ENCODE measurements at regions not wholly inside any gene's neighbourhood (a gene's known extent, or its start where the extent isn't known, plus 50 kb on each side); places are given as distances from the start of the nearest gene placed in this dataset.
"Not testable (repeated sequence)": the region's sequence is repeated elsewhere in the genome, so short reads cannot be mapped to it uniquely, and the experiment has no call there.

GRCh38 chr1:47645151-47645550, 207.3 kb downstream of the FOXD2 start:
- no peak overlapping the region for H3K4me3 ChIP-seq (ENCODE audit: low read length)
- DNase-seq (ENCODE audit: low read depth, low spot score) = no peak

GRCh38 chr1:47646676-47647075, 208.8 kb downstream of the FOXD2 start:
- no peak for DNase-seq (ENCODE audit: low read depth, low spot score)
- H3K4me3 ChIP-seq (ENCODE audit: low read length) = no peak overlapping the region

- no peak for DNase-seq (ENCODE audit: low read depth, low spot score)
- no peak overlapping the region for H3K4me3 ChIP-seq (ENCODE audit: low read length)
Measured at GRCh38 chr1:47647327-47647845, 209.5 kb downstream of the FOXD2 start.

DNA sequence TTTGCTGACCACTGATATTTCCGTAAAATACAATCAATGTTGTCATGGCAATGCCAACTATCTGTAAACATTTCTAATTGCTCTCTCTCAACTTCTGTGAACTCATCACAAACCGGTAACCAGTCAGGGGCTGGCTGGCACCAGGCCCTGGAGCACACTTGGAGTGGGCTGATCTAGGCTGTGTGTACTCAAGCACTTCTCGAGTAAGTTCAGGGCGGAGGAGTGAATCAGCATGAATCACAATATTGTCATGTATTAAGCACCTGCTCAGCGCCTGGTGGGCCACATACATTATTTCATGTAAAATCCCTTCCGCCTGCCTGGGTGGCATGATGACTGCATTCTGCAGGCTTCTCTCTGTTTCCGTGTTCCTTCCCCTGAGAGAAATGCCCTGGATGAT, 212.4 kb downstream of the FOXD2 start:
- no peak for DNase-seq (ENCODE audit: low read depth, low spot score)
- no peak overlapping the region for H3K4me3 ChIP-seq (ENCODE audit: low read length)

DNA sequence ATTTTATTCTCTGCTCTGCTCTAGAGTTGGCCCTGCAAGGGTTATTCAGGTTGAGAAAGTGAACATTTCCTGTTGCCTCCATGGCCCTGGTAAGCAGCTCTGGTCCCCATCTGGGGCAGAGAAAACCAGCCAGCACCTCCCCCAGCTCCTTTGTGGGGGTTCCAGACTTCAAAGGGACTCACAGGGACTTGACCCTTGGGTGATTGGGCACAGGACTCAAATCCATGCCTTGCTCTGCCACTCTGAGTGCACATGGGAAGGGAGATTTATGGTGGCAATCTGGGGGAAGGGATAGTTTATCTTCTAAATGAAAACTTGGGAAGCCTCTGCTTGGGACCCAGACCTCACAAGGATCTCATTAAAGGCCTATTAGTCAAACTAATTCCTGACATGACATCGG, 212.8 kb downstream of the FOXD2 start:
- H3K4me3 ChIP-seq (ENCODE audit: low read length) = no peak overlapping the region
- no peak for DNase-seq (ENCODE audit: low read depth, low spot score)

DNA sequence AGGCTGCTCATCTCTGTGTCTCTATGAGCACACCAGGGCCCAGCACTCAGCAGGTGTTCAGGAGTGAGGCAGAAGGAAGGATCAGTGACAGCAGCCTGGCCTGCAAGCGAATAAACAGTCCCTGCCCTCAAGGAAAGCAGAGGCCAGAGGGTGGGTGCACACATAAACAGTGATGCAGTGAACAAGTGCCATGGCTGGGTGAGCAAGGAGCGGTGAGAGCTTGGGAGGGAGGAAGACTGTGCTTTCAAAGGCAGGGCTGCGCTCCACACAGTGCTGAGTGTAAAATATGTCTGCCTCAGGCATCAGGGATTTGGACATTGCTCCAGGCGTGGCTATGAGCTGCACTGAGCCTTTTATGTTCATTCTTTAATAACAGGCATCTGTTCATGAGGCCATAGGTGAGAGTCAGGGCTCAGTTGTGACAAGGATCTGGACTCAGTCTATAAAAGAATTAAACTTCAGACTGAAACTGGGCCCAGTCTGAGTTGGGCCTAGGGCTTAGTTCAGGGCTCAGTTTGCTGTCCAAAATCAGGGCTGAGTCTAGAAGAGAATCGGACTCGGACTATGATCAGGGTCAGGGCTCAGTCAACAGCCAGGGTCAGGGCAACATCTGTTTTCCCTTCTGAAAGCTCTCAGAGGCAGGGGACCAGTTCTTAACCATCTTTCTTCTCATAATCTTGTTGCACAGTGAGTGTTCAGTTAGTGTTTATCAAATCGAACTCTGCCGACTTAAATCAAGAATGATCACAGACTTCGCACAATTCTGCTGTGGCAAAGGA, 213.7 kb downstream of the FOXD2 start:
- H3K4me3 ChIP-seq (ENCODE audit: low read length) = no peak overlapping the region
- no peak for DNase-seq (ENCODE audit: low read depth, low spot score)

DNA sequence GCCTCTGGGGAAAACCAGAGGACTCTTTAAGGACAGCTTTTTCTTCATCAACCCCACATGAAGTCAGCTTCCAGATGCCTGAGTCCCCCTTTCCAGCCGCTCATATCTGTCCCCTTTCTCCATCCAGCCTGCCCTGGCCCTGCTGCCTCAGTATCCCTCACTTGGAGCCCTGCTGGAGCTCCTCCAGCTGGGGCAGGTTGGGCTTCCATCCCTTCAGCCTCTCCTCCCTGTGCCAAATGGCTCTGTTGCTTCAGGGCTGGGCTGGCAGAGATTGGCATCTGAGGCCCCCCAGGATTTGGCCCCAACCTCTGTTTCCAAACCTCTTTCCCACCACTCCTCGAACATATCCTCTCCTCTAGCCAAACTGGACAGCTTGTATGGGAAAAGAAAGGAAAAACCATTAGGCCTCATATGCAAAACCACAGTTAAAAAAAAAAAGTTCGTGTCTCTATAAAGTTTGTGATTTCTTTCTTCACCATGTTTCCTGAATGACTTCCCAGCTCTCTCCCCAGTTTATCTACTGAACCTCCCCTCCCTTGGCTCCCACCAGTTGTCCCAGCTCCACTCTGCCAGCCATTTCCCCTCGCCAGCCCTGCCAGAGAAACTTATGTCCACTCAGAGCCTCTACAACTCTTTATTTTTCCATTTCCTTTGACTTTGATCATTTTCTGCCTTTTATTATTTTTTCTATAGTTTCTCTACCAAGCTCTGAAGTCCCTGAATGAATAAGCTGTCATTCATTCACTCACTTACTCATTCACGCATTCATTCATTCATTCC, 217.9 kb downstream of the FOXD2 start:
- no peak overlapping the region for H3K4me3 ChIP-seq (ENCODE audit: low read length)
- DNase-seq (ENCODE audit: low read depth, low spot score) = no peak

DNA sequence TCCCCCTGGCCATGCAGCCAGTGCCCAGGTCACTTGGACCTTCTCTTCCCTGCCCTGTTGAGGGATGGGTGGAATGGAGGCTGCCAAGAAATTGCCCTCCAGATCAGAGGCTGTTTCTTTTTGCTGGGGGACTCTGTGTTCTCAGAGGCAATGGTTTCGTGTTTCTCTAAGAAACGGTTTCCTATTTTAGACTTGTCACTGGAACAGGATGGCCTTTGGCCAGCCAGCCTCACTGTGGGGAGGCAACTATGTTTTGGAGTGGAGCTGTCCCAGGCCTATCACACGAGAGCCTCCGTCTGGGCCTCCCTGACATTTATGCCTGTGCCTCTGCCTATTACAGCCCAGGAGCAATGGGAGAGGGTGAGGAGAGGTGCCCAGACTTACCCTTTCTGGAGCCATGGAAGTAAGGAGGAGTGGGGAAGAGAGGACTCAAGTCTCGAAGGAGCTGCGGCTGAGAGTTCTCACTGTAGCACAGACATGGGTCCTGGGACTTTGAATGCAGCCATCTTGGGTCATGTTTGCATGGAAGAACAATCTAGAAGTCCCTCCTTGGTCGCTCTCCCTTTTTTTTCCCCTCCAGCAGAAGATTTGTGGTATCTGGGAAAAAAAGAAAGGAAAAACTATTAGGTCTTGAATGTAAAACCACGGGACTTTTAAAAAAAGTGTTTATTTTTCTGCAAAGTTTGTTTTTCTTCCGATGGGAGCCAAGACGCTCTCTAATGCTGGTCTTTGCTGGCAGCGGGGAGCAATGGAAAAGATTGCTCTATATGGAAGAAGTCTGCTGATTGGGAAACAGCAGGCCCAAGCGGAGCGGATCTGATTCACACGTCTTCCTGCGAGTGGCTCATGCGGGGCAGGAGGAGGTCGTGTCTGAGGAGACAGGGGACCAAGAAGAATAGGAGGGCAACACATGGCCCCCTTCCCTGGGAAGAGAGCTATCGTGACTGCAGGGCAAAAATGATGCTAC, 219.2 kb downstream of the FOXD2 start:
- DNase-seq (ENCODE audit: low read depth, low spot score) = no peak
- no peak overlapping the region for H3K4me3 ChIP-seq (ENCODE audit: low read length)

- DNase-seq (ENCODE audit: low read depth, low spot score) = no peak
- no peak overlapping the region for H3K4me3 ChIP-seq (ENCODE audit: low read length)
Measured at GRCh38 chr1:47658161-47658920, 220.5 kb downstream of the FOXD2 start.

DNA sequence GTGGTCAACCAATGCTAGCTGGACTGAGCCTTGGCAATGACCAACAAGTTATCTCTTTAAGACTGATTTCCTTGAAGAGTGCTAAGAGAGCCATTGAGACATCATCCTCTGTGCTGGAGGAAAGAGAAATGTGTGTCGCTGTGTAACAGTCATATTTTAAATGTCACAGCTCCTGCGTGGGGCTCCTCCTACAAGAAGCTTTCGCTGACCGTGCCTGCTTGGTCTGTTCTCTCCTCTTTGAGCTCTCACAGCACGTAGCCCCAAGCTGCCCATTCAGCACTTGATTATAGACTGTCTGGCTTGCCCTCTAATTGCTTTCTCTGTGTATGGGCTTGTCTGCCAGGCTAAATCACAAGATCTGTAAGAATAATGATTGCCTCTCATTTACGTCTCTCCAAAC, 221.3 kb downstream of the FOXD2 start:
- DNase-seq (ENCODE audit: low read depth, low spot score) = no peak
- no peak overlapping the region for H3K4me3 ChIP-seq (ENCODE audit: low read length)

GRCh38 chr1:47660622-47661021, 222.8 kb downstream of the FOXD2 start:
- DNase-seq (ENCODE audit: low read depth, low spot score) = no peak

DNA sequence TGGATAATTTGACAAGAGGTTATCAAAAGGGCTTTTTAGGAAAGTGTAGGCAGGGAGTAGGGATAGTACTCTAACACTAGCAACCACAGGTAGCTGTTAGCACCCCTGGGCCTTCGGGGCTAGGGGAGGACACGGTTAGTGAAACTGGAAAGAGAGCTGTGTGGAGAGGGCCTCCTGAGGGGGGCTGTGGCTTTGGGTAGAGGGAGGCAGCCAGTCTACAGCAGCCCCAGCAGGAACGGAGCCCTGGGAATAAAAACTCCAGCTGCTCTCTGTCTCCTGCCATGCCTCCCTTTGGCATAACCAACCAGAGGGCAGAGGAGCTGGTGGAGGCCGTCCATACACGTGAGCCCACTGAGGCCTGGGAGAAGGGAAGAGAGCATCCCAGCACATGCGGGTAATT, 223.2 kb downstream of the FOXD2 start:
- no peak overlapping the region for H3K4me3 ChIP-seq (ENCODE audit: low read length)
- no peak for DNase-seq (ENCODE audit: low read depth, low spot score)

More at GRCh38 chr1:47660622-47661021, 222.8 kb downstream of the FOXD2 start:
- no peak overlapping the region for H3K4me3 ChIP-seq (ENCODE audit: low read length)

DNA sequence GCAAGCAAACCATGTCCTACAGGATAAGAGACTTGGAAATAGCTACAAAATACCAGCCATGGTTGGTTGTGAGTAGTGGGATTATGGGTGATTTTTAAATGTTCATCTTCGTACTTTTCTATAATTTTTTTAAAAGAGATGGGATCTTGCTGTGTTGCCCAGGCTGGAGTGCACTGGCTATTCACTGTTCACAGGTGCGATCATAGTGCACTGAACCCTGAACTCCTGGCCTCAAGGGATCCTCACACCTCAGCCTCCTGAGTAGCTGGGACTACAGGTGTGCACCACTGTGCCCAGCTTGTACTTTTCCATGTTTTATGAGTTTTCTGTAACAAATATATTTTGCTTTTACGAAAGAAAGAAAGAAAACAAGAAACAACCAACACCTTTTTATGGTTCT, 224.2 kb downstream of the FOXD2 start:
- no peak for DNase-seq (ENCODE audit: low read depth, low spot score)
- H3K4me3 ChIP-seq (ENCODE audit: low read length) = no peak overlapping the region

GRCh38 chr1:47663286-47663685, 225.4 kb downstream of the FOXD2 start:
- no peak overlapping the region for H3K4me3 ChIP-seq (ENCODE audit: low read length)
- peak; percentile 52 for DNase-seq (ENCODE audit: low read depth, low spot score)

- H3K4me3 ChIP-seq (ENCODE audit: low read length) = no peak overlapping the region
- DNase-seq (ENCODE audit: low read depth, low spot score) = no peak
Measured at GRCh38 chr1:47664356-47664755, 226.5 kb downstream of the FOXD2 start.

DNA sequence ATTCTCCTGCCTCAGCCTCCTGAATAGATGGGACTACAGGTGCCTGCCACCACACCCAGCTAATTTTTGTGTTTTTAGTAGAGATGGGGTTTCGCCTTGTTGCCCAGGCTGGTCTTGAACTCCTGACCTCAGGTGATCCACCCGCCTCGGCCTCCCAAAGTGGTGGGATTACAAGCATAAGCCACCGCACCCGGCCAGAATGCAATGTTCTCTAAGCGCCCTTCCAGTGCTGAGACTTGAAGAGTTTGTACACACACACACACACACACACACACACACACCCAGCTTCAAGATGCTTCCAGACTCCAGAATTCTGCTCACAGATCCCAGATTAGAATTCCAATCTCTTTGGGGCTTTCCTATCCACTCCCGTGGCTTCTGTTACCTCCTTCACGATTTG, 227.1 kb downstream of the FOXD2 start:
- not testable (repeated sequence) for H3K4me3 ChIP-seq (ENCODE audit: low read length); DNase-seq (ENCODE audit: low read depth, low spot score)

DNA sequence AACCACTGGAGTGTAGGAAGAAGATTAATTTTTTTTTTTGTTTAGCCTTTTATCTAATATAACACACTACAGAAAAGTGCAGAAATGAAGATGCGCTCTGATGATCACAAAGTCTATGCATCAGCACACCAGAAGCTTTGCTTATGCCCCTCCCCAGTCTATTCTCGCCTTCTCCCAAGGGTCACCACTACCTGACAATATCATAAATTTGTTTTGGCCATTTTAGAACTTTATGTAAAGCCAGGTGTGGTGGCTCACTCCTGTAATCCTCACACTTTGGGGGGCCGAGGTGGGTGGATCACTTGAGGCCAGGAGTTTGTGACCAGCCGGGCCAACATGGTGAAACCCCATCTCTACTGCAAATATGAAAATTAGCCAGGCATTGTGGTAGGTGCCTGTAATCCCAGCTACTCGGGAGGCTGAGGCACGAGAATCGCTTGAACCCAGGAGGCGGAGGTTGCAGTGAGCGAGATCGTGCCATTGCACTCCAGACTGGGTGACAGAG, 231.3 kb downstream of the FOXD2 start:
- DNase-seq (ENCODE audit: low read depth, low spot score) = no peak
- H3K4me3 ChIP-seq (ENCODE audit: low read length) = no peak overlapping the region

GRCh38 chr1:47672622-47673021, 234.8 kb downstream of the FOXD2 start:
- H3K4me3 ChIP-seq (ENCODE audit: low read length) = no peak overlapping the region
- no peak for DNase-seq (ENCODE audit: low read depth, low spot score)
